Psoas muscle (tissue), 7 donors: ENCODE measurements at regions not wholly inside any gene's neighbourhood (a gene's known extent, or its start where the extent isn't known, plus 50 kb on each side); places are given as distances from the start of the nearest gene placed in this dataset.

Experiments
- ATAC-seq, 4 donors: fragments of 200-7000 bp; cut with Tn5 transposase; one replicate each; pipeline ENCODE4 v1.9.1; 2020; ENCODE audit warnings: moderate library complexity in 3 of 4, mild to moderate bottlenecking in 2 of 4
- DNase-seq, 2 donors: peaks; one replicate each; pipeline ENCODE4 v3.0.0-alpha.2; 2020
- H3K27ac ChIP-seq: fragments of 200-600 bp; one replicate; pipeline ENCODE4 v1.8.0; 2022
- H3K27me3 ChIP-seq, 3 donors: fragments of 200-600 bp in 1 of 3; one replicate each; pipeline versions ENCODE4 v1.6.1 to v1.8.0; 2013 to 2022; ENCODE audit warnings: low read length in 2 of 3, mild to moderate bottlenecking in 2 of 3, moderate library complexity in 1 of 3; ENCODE audit not compliant: insufficient read depth in 3 of 3
- H3K36me3 ChIP-seq, 2 donors: fragments of 200-600 bp in 1 of 2; one replicate each; pipeline versions ENCODE4 v1.6.1 to v1.8.0; 2013 to 2022; ENCODE audit warnings: low read depth in 1 of 2, mild to moderate bottlenecking in 1 of 2, moderate library complexity in 1 of 2; ENCODE audit not compliant: insufficient read depth in 1 of 2
- H3K4me1 ChIP-seq: fragments of 200-600 bp; one replicate; pipeline ENCODE4 v1.8.0; 2022
- H3K4me3 ChIP-seq: fragments of 200-600 bp; one replicate; pipeline ENCODE4 v1.8.0; 2022; ENCODE audit warnings: mild to moderate bottlenecking
- H3K9me3 ChIP-seq: fragments of 200-600 bp; one replicate; pipeline ENCODE4 v1.8.0; 2022
- WGBS, 3 donors: extraction: QIAGEN DNeasy Blood & Tissue Kit; methylation state at CpG; one replicate each; pipeline versions ENCODE4 v1.1.6 to v1.1.7; 2013; 5-methylcytosine and 5-hydroxymethylcytosine counted together
- intact Hi-C, 2 donors: fragments of 100-400 bp; cut with DNase I; formaldehyde crosslinking; loops; one replicate each; pipeline versions ENCODE4 v1.11.0 to v1.14.2; 2022
- TF ChIP-seq, protein P1 (sequence below): fragments of 200-600 bp; IDR thresholded peaks from one replicate; pipeline ENCODE4 v1.8.0; 2022; ENCODE audit warnings: antibody characterized with exemption
- donor health status: healthy with polysubstance abuse.
- donor health status: DM: no; HTN: no; CAD: no; lungs with moderate emphysema.
- donor health status: Bipolar disorder and iron deficiency.
- donor health status: healthy.
- donor health status: DM: yes; HTN: yes; CAD: no.
- donor health status: DM: no; HTN: no; CAD: no.
- donor health status: DM: yes; HTN: yes; CAD: no.

- no peak for ATAC-seq
- Histone ChIP-seq H3K27ac (no peak overlapping the region), H3K36me3 (no peaks in the 10 kb centered on the region), H3K4me3 (no peak overlapping the region), H3K27me3 (no peaks in the 10 kb centered on the region), H3K9me3 (no peaks in the 10 kb centered on the region), H3K4me1 (peaks cover 18% of the 10 kb centered on the region)
- no peak for DNase-seq
- WGBS, 3 donors: 56 to 67% (median 65%) methylated on average over 2 of the region's 2 CpGs
- TF ChIP-seq, protein P1, sequence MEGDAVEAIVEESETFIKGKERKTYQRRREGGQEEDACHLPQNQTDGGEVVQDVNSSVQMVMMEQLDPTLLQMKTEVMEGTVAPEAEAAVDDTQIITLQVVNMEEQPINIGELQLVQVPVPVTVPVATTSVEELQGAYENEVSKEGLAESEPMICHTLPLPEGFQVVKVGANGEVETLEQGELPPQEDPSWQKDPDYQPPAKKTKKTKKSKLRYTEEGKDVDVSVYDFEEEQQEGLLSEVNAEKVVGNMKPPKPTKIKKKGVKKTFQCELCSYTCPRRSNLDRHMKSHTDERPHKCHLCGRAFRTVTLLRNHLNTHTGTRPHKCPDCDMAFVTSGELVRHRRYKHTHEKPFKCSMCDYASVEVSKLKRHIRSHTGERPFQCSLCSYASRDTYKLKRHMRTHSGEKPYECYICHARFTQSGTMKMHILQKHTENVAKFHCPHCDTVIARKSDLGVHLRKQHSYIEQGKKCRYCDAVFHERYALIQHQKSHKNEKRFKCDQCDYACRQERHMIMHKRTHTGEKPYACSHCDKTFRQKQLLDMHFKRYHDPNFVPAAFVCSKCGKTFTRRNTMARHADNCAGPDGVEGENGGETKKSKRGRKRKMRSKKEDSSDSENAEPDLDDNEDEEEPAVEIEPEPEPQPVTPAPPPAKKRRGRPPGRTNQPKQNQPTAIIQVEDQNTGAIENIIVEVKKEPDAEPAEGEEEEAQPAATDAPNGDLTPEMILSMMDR: no peak
- intact Hi-C loops: loop anchor here in 1 of 2 donors (10.0 kb wide), 1 partner anchor 272 kb away; no protein-coding TSS in a partner anchor
These were observed 105.0 kb upstream of the TLE3 start for GRCh38 chr15:70202756-70203155.

DNA sequence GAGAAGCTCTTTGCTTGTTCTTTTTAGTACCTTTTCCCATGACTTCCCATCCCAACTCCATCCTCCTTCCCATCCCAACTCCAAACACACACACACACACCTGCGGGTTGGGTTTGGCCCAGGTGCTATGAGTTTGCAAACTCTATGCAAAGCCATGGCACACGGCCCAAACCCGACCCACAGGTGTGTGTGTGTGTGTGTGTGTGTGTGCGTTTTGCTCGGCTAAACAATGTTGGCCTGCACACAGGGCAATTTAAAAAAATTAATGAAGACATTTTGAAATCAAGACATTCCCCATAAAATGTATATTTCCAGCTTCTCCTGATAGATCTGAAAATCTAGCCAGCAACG lies 103.7 kb upstream of the TLE3 start:
- H3K36me3 ChIP-seq: no peaks in the 10 kb centered on the region
- ATAC-seq (no peak), DNase-seq (no peak)
- intact Hi-C loops: loop anchor here in 1 of 2 donors (10.0 kb wide), 1 partner anchor 273 kb away; no protein-coding TSS in a partner anchor
- peaks cover 26% of the 10 kb centered on the region for H3K4me1 ChIP-seq
- no peaks in the 10 kb centered on the region for H3K27me3 ChIP-seq
- TF ChIP-seq, protein P1: no peak
- no peaks in the 10 kb centered on the region for H3K9me3 ChIP-seq
- H3K27ac ChIP-seq: peak overlapping the region; percentile 75
- WGBS, 3 donors: 78 to 95% (median 82%) methylated on average over 6 of the region's 6 CpGs
- H3K4me3 ChIP-seq: no peak overlapping the region

- intact Hi-C loops: loop anchor here in 1 of 2 donors (10.0 kb wide), 1 partner anchor 274 kb away; no protein-coding TSS in a partner anchor
- ATAC-seq: peak; percentile 24 to 49 (median 44)
- Histone ChIP-seq H3K4me1 (peaks cover 32% of the 10 kb centered on the region), H3K4me3 (peak overlapping the region; percentile 9), H3K9me3 (no peaks in the 10 kb centered on the region), H3K27ac (peak overlapping the region; percentile 75), H3K36me3 (no peaks in the 10 kb centered on the region), H3K27me3 (no peaks in the 10 kb centered on the region)
- TF ChIP-seq, protein P1: no peak
- DNase-seq: peak; percentile 41 to 71
- 44 to 66% (median 47%) methylated on average over 23 of the region's 23 CpGs for WGBS, 3 donors
These were observed 103.1 kb upstream of the TLE3 start for GRCh38 chr15:70200511-70201424.

GRCh38 chr15:70199540-70200410 lies 102.1 kb upstream of the TLE3 start:
- ATAC-seq: no peak

More at GRCh38 chr15:70199540-70200410, 102.1 kb upstream of the TLE3 start:
- no peaks in the 10 kb centered on the region for H3K27me3 ChIP-seq
- peak overlapping the region; percentile 75 for H3K27ac ChIP-seq
- no peaks in the 10 kb centered on the region for H3K36me3 ChIP-seq
- peaks cover 42% of the 10 kb centered on the region for H3K4me1 ChIP-seq
- no peak overlapping the region for H3K4me3 ChIP-seq
- intact Hi-C loops: loop anchor here (5.0 to 10.0 kb wide), 4 partner anchors 37 to 385 kb away; no protein-coding TSS in a partner anchor
- TF ChIP-seq, protein P1: no peak
- H3K9me3 ChIP-seq: no peaks in the 10 kb centered on the region
- WGBS, 3 donors: 73 to 83% (median 75%) methylated on average over 18 of the region's 18 CpGs
- no peak for DNase-seq
